HUES64 (cell line): ENCODE measurements at regions not wholly inside any gene's neighbourhood (a gene's known extent, or its start where the extent isn't known, plus 50 kb on each side); places are given as distances from the start of the nearest gene placed in this dataset.

Experiments
- H3K27ac ChIP-seq: 2 replicates; pipeline ENCODE4 v1.7.0; 2013; ENCODE audit warnings: low read depth, low read length, inconsistent platforms
- H3K27me3 ChIP-seq: 2 replicates; pipeline ENCODE4 v1.6.1; 2013; ENCODE audit warnings: mild to moderate bottlenecking, low read length; ENCODE audit not compliant: insufficient read depth
- H3K36me3 ChIP-seq: 2 replicates; pipeline ENCODE4 v1.6.1; 2013; ENCODE audit warnings: mild to moderate bottlenecking, low read length; ENCODE audit not compliant: insufficient read depth
- H3K4me1 ChIP-seq: 2 replicates; pipeline ENCODE4 v1.6.1; 2013; ENCODE audit warnings: mild to moderate bottlenecking, low read length, moderate library complexity; ENCODE audit not compliant: insufficient read depth
- H3K4me3 ChIP-seq: 2 replicates; pipeline ENCODE4 v1.5.1; 2013; ENCODE audit warnings: mild to moderate bottlenecking, low read length, moderate library complexity
- H3K9ac ChIP-seq: 2 replicates; pipeline ENCODE4 v1.6.1; 2013; ENCODE audit warnings: mild to moderate bottlenecking, low read depth, low read length
- H3K9me3 ChIP-seq: 2 replicates; pipeline ENCODE4 v1.6.1; 2013; ENCODE audit warnings: low read depth, low read length; ENCODE audit not compliant: insufficient read depth
- WGBS: fragments of 150-250, 120-280 bp; methylation state at CpG from one replicate; pipeline ENCODE4 v1.1.7; 2013; ENCODE audit warnings: missing lambda C conversion rate; 5-methylcytosine and 5-hydroxymethylcytosine counted together

GRCh38 chr1:181392613-181393220, 90.6 kb upstream of the CACNA1E start:
- 90% methylated on average over 1 of the region's 1 CpG for WGBS
- no peaks in the 10 kb centered on the region for H3K27me3 ChIP-seq

GRCh38 chr1:181394766-181395165, 88.6 kb upstream of the CACNA1E start:
- no peak overlapping the region for H3K4me3 ChIP-seq
- H3K36me3 ChIP-seq: no peaks in the 10 kb centered on the region
- 94% methylated on average over 2 of the region's 2 CpGs for WGBS
- H3K4me1 ChIP-seq: no peaks in the 10 kb centered on the region
- no peak overlapping the region for H3K9ac ChIP-seq
- no peaks in the 10 kb centered on the region for H3K27me3 ChIP-seq
- H3K27ac ChIP-seq: no peak overlapping the region
- H3K9me3 ChIP-seq: no peaks in the 10 kb centered on the region

More at GRCh38 chr1:181392613-181393220, 90.6 kb upstream of the CACNA1E start:
- Histone ChIP-seq H3K36me3 (no peaks in the 10 kb centered on the region), H3K27ac (no peak overlapping the region), H3K4me1 (no peaks in the 10 kb centered on the region), H3K9me3 (no peaks in the 10 kb centered on the region), H3K4me3 (no peak overlapping the region), H3K9ac (no peak overlapping the region)

GRCh38 chr1:181396171-181396670, 87.1 kb upstream of the CACNA1E start:
- 92% methylated on average over 5 of the region's 5 CpGs for WGBS
- Histone ChIP-seq H3K9me3 (no peaks in the 10 kb centered on the region), H3K27ac (no peak overlapping the region), H3K36me3 (no peaks in the 10 kb centered on the region), H3K9ac (no peak overlapping the region), H3K4me1 (no peaks in the 10 kb centered on the region), H3K4me3 (no peak overlapping the region), H3K27me3 (no peaks in the 10 kb centered on the region)

- H3K27me3 ChIP-seq: no peaks in the 10 kb centered on the region
- H3K4me3 ChIP-seq: no peak overlapping the region
- H3K9ac ChIP-seq: no peak overlapping the region
- H3K27ac ChIP-seq: no peak overlapping the region
- no peaks in the 10 kb centered on the region for H3K4me1 ChIP-seq
- no peaks in the 10 kb centered on the region for H3K36me3 ChIP-seq
- H3K9me3 ChIP-seq: no peaks in the 10 kb centered on the region
- WGBS: 98% methylated on average over 1 of the region's 1 CpG
Measured at GRCh38 chr1:181396811-181397210, 86.5 kb upstream of the CACNA1E start.

- H3K4me1 ChIP-seq: no peaks in the 10 kb centered on the region
- H3K27me3 ChIP-seq: no peaks in the 10 kb centered on the region
- no peaks in the 10 kb centered on the region for H3K36me3 ChIP-seq
- no peak overlapping the region for H3K27ac ChIP-seq
- no peak overlapping the region for H3K9ac ChIP-seq
- H3K9me3 ChIP-seq: no peaks in the 10 kb centered on the region
- no peak overlapping the region for H3K4me3 ChIP-seq
- 83% methylated on average over 3 of the region's 3 CpGs for WGBS
Measured at GRCh38 chr1:181397845-181398244, 85.5 kb upstream of the CACNA1E start.

GRCh38 chr1:181398544-181398943, 84.8 kb upstream of the CACNA1E start:
- H3K9ac ChIP-seq: no peak overlapping the region
- H3K27me3 ChIP-seq: no peaks in the 10 kb centered on the region
- no peaks in the 10 kb centered on the region for H3K9me3 ChIP-seq
- 88% methylated on average over 4 of the region's 4 CpGs for WGBS
- H3K4me3 ChIP-seq: no peak overlapping the region
- no peak overlapping the region for H3K27ac ChIP-seq
- H3K4me1 ChIP-seq: no peaks in the 10 kb centered on the region
- H3K36me3 ChIP-seq: no peaks in the 10 kb centered on the region

GRCh38 chr1:181405584-181405983, 77.7 kb upstream of the CACNA1E start:
- Histone ChIP-seq H3K36me3 (no peaks in the 10 kb centered on the region), H3K4me1 (peaks cover 9% of the 10 kb centered on the region; the same call in 1 of the 2 replicates), H3K4me3 (no peak overlapping the region), H3K27ac (no peak overlapping the region), H3K9ac (no peak overlapping the region), H3K27me3 (no peaks in the 10 kb centered on the region), H3K9me3 (no peaks in the 10 kb centered on the region)
- WGBS: 91% methylated on average over 2 of the region's 2 CpGs

GRCh38 chr1:181406989-181407388, 76.3 kb upstream of the CACNA1E start:
- H3K4me1 ChIP-seq: peaks cover 9% of the 10 kb centered on the region; the same call in 1 of the 2 replicates
- WGBS: 96% methylated on average over 2 of the region's 2 CpGs

GRCh38 chr1:181409981-181410380, 73.3 kb upstream of the CACNA1E start:
- no peaks in the 10 kb centered on the region for H3K9me3 ChIP-seq
- no peak overlapping the region for H3K9ac ChIP-seq
- H3K27ac ChIP-seq: no peak overlapping the region
- H3K4me1 ChIP-seq: peaks cover 9% of the 10 kb centered on the region; the same call in 1 of the 2 replicates
- H3K36me3 ChIP-seq: no peaks in the 10 kb centered on the region
- 92% methylated on average over 7 of the region's 7 CpGs for WGBS
- H3K4me3 ChIP-seq: no peak overlapping the region
- H3K27me3 ChIP-seq: no peaks in the 10 kb centered on the region

More at GRCh38 chr1:181406989-181407388, 76.3 kb upstream of the CACNA1E start:
- H3K36me3 ChIP-seq: no peaks in the 10 kb centered on the region
- H3K9ac ChIP-seq: no peak overlapping the region
- no peak overlapping the region for H3K27ac ChIP-seq
- H3K27me3 ChIP-seq: no peaks in the 10 kb centered on the region
- H3K9me3 ChIP-seq: no peaks in the 10 kb centered on the region
- H3K4me3 ChIP-seq: no peak overlapping the region

GRCh38 chr1:181412746-181413145, 70.6 kb upstream of the CACNA1E start:
- no peak overlapping the region for H3K9ac ChIP-seq
- H3K27me3 ChIP-seq: no peaks in the 10 kb centered on the region
- WGBS: 95% methylated on average over 9 of the region's 9 CpGs
- no peak overlapping the region for H3K4me3 ChIP-seq
- no peak overlapping the region for H3K27ac ChIP-seq
- no peaks in the 10 kb centered on the region for H3K9me3 ChIP-seq
- no peaks in the 10 kb centered on the region for H3K4me1 ChIP-seq
- no peaks in the 10 kb centered on the region for H3K36me3 ChIP-seq

- H3K9ac ChIP-seq: no peak overlapping the region
- no peaks in the 10 kb centered on the region for H3K9me3 ChIP-seq
- WGBS: 94% methylated on average over 56 of the region's 56 CpGs
- no peaks in the 10 kb centered on the region for H3K4me1 ChIP-seq
- no peak overlapping the region for H3K4me3 ChIP-seq
- H3K27ac ChIP-seq: no peak overlapping the region
- no peaks in the 10 kb centered on the region for H3K36me3 ChIP-seq
- no peaks in the 10 kb centered on the region for H3K27me3 ChIP-seq
Measured at GRCh38 chr1:181413195-181413815, 70.0 kb upstream of the CACNA1E start.
